ENCODE measurements at regions not wholly inside any gene's neighbourhood (a gene's known extent, or its start where the extent isn't known, plus 50 kb on each side); places are given as distances from the start of the nearest gene placed in this dataset.

DNA sequence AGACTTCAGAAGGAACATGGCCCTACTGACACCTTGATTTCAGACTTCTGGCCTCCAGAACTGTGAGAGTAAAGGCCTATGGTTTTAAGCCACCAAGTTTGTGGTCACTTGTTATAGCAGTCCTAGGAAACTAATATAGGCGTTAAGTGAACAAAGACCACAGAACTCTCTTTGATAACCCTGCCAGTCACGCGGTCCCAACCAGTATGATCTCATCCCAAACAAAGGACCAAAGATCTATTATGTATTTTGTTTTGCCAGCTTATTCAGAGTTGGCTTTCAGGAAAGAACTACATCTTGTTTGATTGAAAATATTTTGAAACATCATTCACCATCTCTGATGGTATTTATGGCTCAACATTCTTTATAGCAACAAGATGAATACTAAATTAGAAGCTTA is 294.4 kb upstream of the SLCO3A1 start:
- TF ChIP-seq, protein P1, sequence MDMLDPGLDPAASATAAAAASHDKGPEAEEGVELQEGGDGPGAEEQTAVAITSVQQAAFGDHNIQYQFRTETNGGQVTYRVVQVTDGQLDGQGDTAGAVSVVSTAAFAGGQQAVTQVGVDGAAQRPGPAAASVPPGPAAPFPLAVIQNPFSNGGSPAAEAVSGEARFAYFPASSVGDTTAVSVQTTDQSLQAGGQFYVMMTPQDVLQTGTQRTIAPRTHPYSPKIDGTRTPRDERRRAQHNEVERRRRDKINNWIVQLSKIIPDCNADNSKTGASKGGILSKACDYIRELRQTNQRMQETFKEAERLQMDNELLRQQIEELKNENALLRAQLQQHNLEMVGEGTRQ (IDR thresholded peaks at IDR 0.05; ENCODE audit: low read depth, low read length), result no peak
- TF ChIP-seq, protein P1 (CRISPR knock-in tag; IDR thresholded peaks at IDR 0.05; ENCODE audit: borderline replicate concordance), result no peak
- TF ChIP-seq ZNF44 (CRISPR knock-in tag; IDR thresholded peaks at IDR 0.05), result no peak
- TF ChIP-seq SNAI1 (CRISPR knock-in tag; IDR thresholded peaks at IDR 0.05; ENCODE audit: borderline replicate concordance), result no peak
- TF ChIP-seq MTA1 (CRISPR knock-in tag; IDR thresholded peaks at IDR 0.05; ENCODE audit: borderline replicate concordance), result no peak
- no peak for TF ChIP-seq KAT7 (CRISPR knock-in tag; IDR thresholded peaks at IDR 0.05; ENCODE audit: borderline replicate concordance)
- TF ChIP-seq NCOA2 (CRISPR knock-in tag; IDR thresholded peaks at IDR 0.05), result no peak
- TF ChIP-seq SP5 (CRISPR knock-in tag; IDR thresholded peaks at IDR 0.05; ENCODE audit: borderline replicate concordance, low read depth), result no peak
- TF ChIP-seq ZNF121 (CRISPR knock-in tag; IDR thresholded peaks at IDR 0.05), result no peak

Measured in HepG2 (cell line).